Skin epidermis (tissue), 12 donors: ENCODE measurements at regions not wholly inside any gene's neighbourhood (a gene's known extent, or its start where the extent isn't known, plus 50 kb on each side); places are given as distances from the start of the nearest gene placed in this dataset.
A peak's percentile ranks its signal among the peaks of the same experiment; 100 is the strongest.

Experiments
- H3K27ac ChIP-seq, 21 experiments: fragments of 200-600 bp; sonication (generic) in 11 of 21; one replicate each; pipeline ENCODE4 v1.5.0; 2020; ENCODE audit warnings: mild to moderate bottlenecking in 3 of 21, inconsistent platforms in 2 of 21, moderate library complexity in 2 of 21
- H3K4me3 ChIP-seq, 7 experiments: fragments of 200-600 bp; sonication (generic) in 2 of 7; one replicate each; pipeline ENCODE4 v1.5.0; 2020; ENCODE audit warnings: inconsistent platforms in 2 of 7, mild to moderate bottlenecking in 2 of 7, moderate library complexity in 1 of 7

GRCh38 chr6:14187406-14187805, 69.8 kb downstream of the CD83 start:
- H3K27ac ChIP-seq, result no peak overlapping the region
- no peak overlapping the region for H3K4me3 ChIP-seq

- Histone ChIP-seq H3K27ac (no peak overlapping the region), H3K4me3 (no peak overlapping the region)
Observed at GRCh38 chr6:14189074-14189473, 71.5 kb downstream of the CD83 start.

- Histone ChIP-seq H3K4me3 (no peak overlapping the region), H3K27ac (no peak overlapping the region)
Observed at GRCh38 chr6:14190191-14190928, 72.8 kb downstream of the CD83 start.

GRCh38 chr6:14190929-14191224, 73.3 kb downstream of the CD83 start:
- no peak overlapping the region for H3K4me3 ChIP-seq

GRCh38 chr6:14191761-14192160, 74.2 kb downstream of the CD83 start:
- Histone ChIP-seq H3K27ac (no peak overlapping the region), H3K4me3 (no peak overlapping the region)

More at GRCh38 chr6:14190929-14191224, 73.3 kb downstream of the CD83 start:
- no peak overlapping the region for H3K27ac ChIP-seq

- no peak overlapping the region for H3K4me3 ChIP-seq
- H3K27ac ChIP-seq, result no peak overlapping the region
Observed at GRCh38 chr6:14192216-14192788, 74.7 kb downstream of the CD83 start.

- Histone ChIP-seq H3K4me3 (no peak overlapping the region), H3K27ac (no peak overlapping the region)
Observed at GRCh38 chr6:14193524-14193923, 76.0 kb downstream of the CD83 start.

- H3K27ac ChIP-seq, result no peak overlapping the region
- no peak overlapping the region for H3K4me3 ChIP-seq
Observed at GRCh38 chr6:14194483-14194882, 76.9 kb downstream of the CD83 start.

- Histone ChIP-seq H3K4me3 (no peak overlapping the region), H3K27ac (no peak overlapping the region)
Observed at GRCh38 chr6:14194976-14195375, 77.4 kb downstream of the CD83 start.

- Histone ChIP-seq H3K4me3 (no peak overlapping the region), H3K27ac (no peak overlapping the region)
Observed at GRCh38 chr6:14196026-14196425, 78.5 kb downstream of the CD83 start.

- Histone ChIP-seq H3K4me3 (no peak overlapping the region), H3K27ac (no peak overlapping the region)
Observed at GRCh38 chr6:14197118-14197517, 79.5 kb downstream of the CD83 start.

- no peak overlapping the region for H3K4me3 ChIP-seq
- H3K27ac ChIP-seq, result no peak overlapping the region
Observed at GRCh38 chr6:14200047-14200446, 82.5 kb downstream of the CD83 start.

- H3K4me3 ChIP-seq, result no peak overlapping the region
- H3K27ac ChIP-seq, result no peak overlapping the region
Observed at GRCh38 chr6:14202947-14203346, 85.4 kb downstream of the CD83 start.

GRCh38 chr6:14206391-14206790, 88.8 kb downstream of the CD83 start:
- Histone ChIP-seq H3K4me3 (no peak overlapping the region), H3K27ac (no peak overlapping the region)

GRCh38 chr6:14207448-14207847, 89.9 kb downstream of the CD83 start:
- no peak overlapping the region for H3K27ac ChIP-seq
- no peak overlapping the region for H3K4me3 ChIP-seq

GRCh38 chr6:14209000-14209399, 91.4 kb downstream of the CD83 start:
- Histone ChIP-seq H3K27ac (no peak overlapping the region), H3K4me3 (no peak overlapping the region)

GRCh38 chr6:14210077-14210476, 92.5 kb downstream of the CD83 start:
- H3K27ac ChIP-seq, result peak overlapping the region in 4 of 21 experiments; percentile 82 to 90 (median 88)

GRCh38 chr6:14210663-14211561, 93.3 kb downstream of the CD83 start:
- H3K4me3 ChIP-seq, result peak overlapping the region; percentile 38 to 67 (median 53)
- peak overlapping the region; percentile 25 to 91 (median 83) for H3K27ac ChIP-seq

More at GRCh38 chr6:14210077-14210476, 92.5 kb downstream of the CD83 start:
- peak overlapping the region in 3 of 7 experiments; percentile 38 to 53 (median 50) for H3K4me3 ChIP-seq

- Histone ChIP-seq H3K27ac (peak overlapping the region in 20 of 21 experiments; percentile 7 to 91 (median 82)), H3K4me3 (peak overlapping the region; percentile 38 to 63 (median 50))
Observed at GRCh38 chr6:14211562-14211942, 94.0 kb downstream of the CD83 start.

- Histone ChIP-seq H3K27ac (peak overlapping the region in 15 of 21 experiments; percentile 54 to 91 (median 83)), H3K4me3 (peak overlapping the region in 5 of 7 experiments; percentile 38 to 63 (median 49))
Observed at GRCh38 chr6:14212020-14212419, 94.4 kb downstream of the CD83 start.

- H3K4me3 ChIP-seq, result no peak overlapping the region
- H3K27ac ChIP-seq, result no peak overlapping the region
Observed at GRCh38 chr6:14212632-14213031, 95.1 kb downstream of the CD83 start.
